ENCODE measurements at regions not wholly inside any gene's neighbourhood (a gene's known extent, or its start where the extent isn't known, plus 50 kb on each side); places are given as distances from the start of the nearest gene placed in this dataset.

- H3K4me1 Mint-ChIP-seq (ENCODE audit: unreplicated experiment) = peaks cover 20% of the 10 kb centered on the region
- peaks cover 2% of the 10 kb centered on the region for H3K27me3 Mint-ChIP-seq (ENCODE audit: unreplicated experiment)
- H3K9me3 Mint-ChIP-seq (ENCODE audit: unreplicated experiment) = no peaks in the 10 kb centered on the region
- H3K27ac Mint-ChIP-seq (ENCODE audit: unreplicated experiment) = no peak overlapping the region
- DNase-seq (ENCODE audit: low spot score) = no peak
- TF ChIP-seq CTCF (IDR thresholded peaks at IDR 0.05; ENCODE audit: unreplicated experiment) = no peak
- no peaks in the 10 kb centered on the region for H3K36me3 Mint-ChIP-seq (ENCODE audit: low read depth, unreplicated experiment)
- H3K4me3 Mint-ChIP-seq (ENCODE audit: unreplicated experiment) = no peak overlapping the region
Observed at GRCh38 chr16:13425836-13426235, 494.1 kb upstream of the ERCC4 start.

GRCh38 chr16:13426269-13426668, 493.7 kb upstream of the ERCC4 start:
- no peak for DNase-seq (ENCODE audit: low spot score)
- H3K36me3 Mint-ChIP-seq (ENCODE audit: low read depth, unreplicated experiment) = no peaks in the 10 kb centered on the region
- TF ChIP-seq CTCF (IDR thresholded peaks at IDR 0.05; ENCODE audit: unreplicated experiment) = no peak
- no peak overlapping the region for H3K4me3 Mint-ChIP-seq (ENCODE audit: unreplicated experiment)
- peaks cover 18% of the 10 kb centered on the region for H3K4me1 Mint-ChIP-seq (ENCODE audit: unreplicated experiment)
- H3K27ac Mint-ChIP-seq (ENCODE audit: unreplicated experiment) = no peak overlapping the region
- no peaks in the 10 kb centered on the region for H3K9me3 Mint-ChIP-seq (ENCODE audit: unreplicated experiment)
- peaks cover 2% of the 10 kb centered on the region for H3K27me3 Mint-ChIP-seq (ENCODE audit: unreplicated experiment)

GRCh38 chr16:13426736-13427135, 493.2 kb upstream of the ERCC4 start:
- TF ChIP-seq CTCF (IDR thresholded peaks at IDR 0.05; ENCODE audit: unreplicated experiment) = no peak
- Mint-ChIP-seq H3K4me1 (ENCODE audit: unreplicated experiment) (peaks cover 15% of the 10 kb centered on the region), H3K27me3 (ENCODE audit: unreplicated experiment) (peaks cover 2% of the 10 kb centered on the region), H3K27ac (ENCODE audit: unreplicated experiment) (no peak overlapping the region), H3K4me3 (ENCODE audit: unreplicated experiment) (no peak overlapping the region), H3K9me3 (ENCODE audit: unreplicated experiment) (no peaks in the 10 kb centered on the region), H3K36me3 (ENCODE audit: low read depth, unreplicated experiment) (no peaks in the 10 kb centered on the region)
- no peak for DNase-seq (ENCODE audit: low spot score)

- H3K36me3 Mint-ChIP-seq (ENCODE audit: low read depth, unreplicated experiment) = no peaks in the 10 kb centered on the region
- no peaks in the 10 kb centered on the region for H3K9me3 Mint-ChIP-seq (ENCODE audit: unreplicated experiment)
- H3K27ac Mint-ChIP-seq (ENCODE audit: unreplicated experiment) = no peak overlapping the region
- no peak for TF ChIP-seq CTCF (IDR thresholded peaks at IDR 0.05; ENCODE audit: unreplicated experiment)
- DNase-seq (ENCODE audit: low spot score) = no peak
- no peak overlapping the region for H3K4me3 Mint-ChIP-seq (ENCODE audit: unreplicated experiment)
- peaks cover 13% of the 10 kb centered on the region for H3K4me1 Mint-ChIP-seq (ENCODE audit: unreplicated experiment)
- peaks cover 2% of the 10 kb centered on the region for H3K27me3 Mint-ChIP-seq (ENCODE audit: unreplicated experiment)
Observed at GRCh38 chr16:13427943-13428342, 492.0 kb upstream of the ERCC4 start.

- DNase-seq (ENCODE audit: low spot score) = no peak
- Mint-ChIP-seq H3K36me3 (ENCODE audit: low read depth, unreplicated experiment) (no peaks in the 10 kb centered on the region), H3K4me3 (ENCODE audit: unreplicated experiment) (no peak overlapping the region), H3K27me3 (ENCODE audit: unreplicated experiment) (peaks cover 2% of the 10 kb centered on the region), H3K9me3 (ENCODE audit: unreplicated experiment) (no peaks in the 10 kb centered on the region), H3K4me1 (ENCODE audit: unreplicated experiment) (peaks cover 13% of the 10 kb centered on the region), H3K27ac (ENCODE audit: unreplicated experiment) (no peak overlapping the region)
- no peak for TF ChIP-seq CTCF (IDR thresholded peaks at IDR 0.05; ENCODE audit: unreplicated experiment)
Observed at GRCh38 chr16:13429416-13429815, 490.5 kb upstream of the ERCC4 start.

Data from endothelial cell (in vitro differentiated cells).